Activated CD4-positive, alpha-beta memory T cell treated with anti-CD3 and anti-CD28 coated beads, Interleukin-2, amount 10 ng/mL, durations not matched to agents 7 days and 5 days (primary cell): ENCODE measurements at regions not wholly inside any gene's neighbourhood (a gene's known extent, or its start where the extent isn't known, plus 50 kb on each side); places are given as distances from the start of the nearest gene placed in this dataset.
"Not testable (repeated sequence)": the region's sequence is repeated elsewhere in the genome, so short reads cannot be mapped to it uniquely, and the experiment has no call there.

Experiments
- CTCF ChIA-PET: fragments of 350-600 bp; sonication (Branson Sonifier 250); formaldehyde crosslinking; loops from one replicate; lab custom pipeline; 2021; ENCODE audit warnings: antibody characterized with exemption, inconsistent platforms; lab: Charles Lee
- POLR2A ChIA-PET: fragments of 350-600 bp; sonication (Branson Sonifier 250); formaldehyde crosslinking; loops from one replicate; lab custom pipeline; 2021; ENCODE audit warnings: antibody characterized with exemption; lab: Charles Lee
- DNase-seq: peaks from one replicate; pipeline ENCODE4 v3.0.0-alpha.2; 2020
- H3K27ac Mint-ChIP-seq: one replicate; pipeline ENCODE4 v1.8.0; 2021; ENCODE audit warnings: mild to moderate bottlenecking, mixed read lengths
- H3K27me3 Mint-ChIP-seq: one replicate; pipeline ENCODE4 v1.8.0; 2021; ENCODE audit warnings: mixed read lengths
- H3K36me3 Mint-ChIP-seq: one replicate; pipeline ENCODE4 v1.8.0; 2021; ENCODE audit warnings: low read depth, mixed read lengths
- H3K4me1 Mint-ChIP-seq: one replicate; pipeline ENCODE4 v1.8.0; 2021; ENCODE audit warnings: mixed read lengths
- H3K4me3 Mint-ChIP-seq: one replicate; pipeline ENCODE4 v1.8.0; 2021; ENCODE audit warnings: mild to moderate bottlenecking, mixed read lengths
- H3K9me3 Mint-ChIP-seq: one replicate; pipeline ENCODE4 v1.8.0; 2021; ENCODE audit warnings: mixed read lengths

DNA sequence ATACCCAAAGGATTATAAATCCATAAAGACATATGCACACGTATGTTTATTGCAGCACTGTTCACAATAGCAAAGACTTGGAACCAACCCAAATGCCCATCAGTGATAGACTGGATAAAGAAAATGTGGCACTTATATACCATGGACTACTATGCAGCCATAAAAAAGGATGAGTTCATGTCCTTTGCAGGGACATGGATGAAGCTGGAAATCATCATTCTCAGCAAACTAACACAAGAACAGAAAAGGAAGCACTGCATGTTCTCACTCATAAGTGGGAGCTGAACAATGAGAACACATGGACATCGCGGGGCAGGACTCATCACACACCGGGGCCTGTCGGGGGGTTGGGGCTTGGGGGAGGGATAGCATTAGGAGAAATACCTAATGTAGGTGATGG is 108.2 kb downstream of the C16orf95 start:
- DNase-seq, H3K4me3 Mint-ChIP-seq, H3K27ac Mint-ChIP-seq, H3K36me3 Mint-ChIP-seq, POLR2A ChIA-PET, H3K4me1 Mint-ChIP-seq, H3K27me3 Mint-ChIP-seq, H3K9me3 Mint-ChIP-seq, CTCF ChIA-PET: not testable (repeated sequence)

DNA sequence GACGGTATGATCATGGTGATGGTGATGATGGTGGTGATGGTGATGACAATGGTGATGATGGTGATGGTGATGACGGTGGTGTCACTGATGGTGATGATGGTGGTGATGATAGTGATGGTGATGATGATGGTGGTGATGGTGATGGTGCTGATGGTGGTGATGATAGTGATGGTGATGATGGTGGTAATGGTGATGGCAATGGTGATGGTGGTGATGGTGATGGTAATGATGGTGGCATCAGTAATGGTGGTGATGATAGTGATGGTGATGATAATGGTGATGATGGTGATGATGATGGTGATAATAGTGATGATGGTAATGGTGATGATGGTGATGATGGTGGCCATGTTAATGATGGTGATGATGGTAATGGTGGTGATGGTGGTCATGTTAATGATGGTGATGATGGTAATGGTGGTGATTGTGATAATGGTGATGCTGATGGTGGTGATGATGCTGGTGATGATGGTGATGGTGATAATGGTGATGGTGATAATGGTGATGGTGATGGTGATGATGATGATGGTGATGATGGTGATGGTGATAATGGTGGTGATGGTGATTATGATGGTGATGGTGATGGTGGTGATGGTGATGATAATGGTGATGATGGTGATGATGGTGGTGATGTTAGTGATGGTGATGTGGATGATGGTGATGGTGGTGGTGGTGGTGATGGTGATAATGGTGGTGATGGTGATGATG is 107.2 kb downstream of the C16orf95 start:
- H3K4me1 Mint-ChIP-seq, result no peaks in the 10 kb centered on the region
- ChIA-PET POLR2A (no interaction called here), CTCF (no interaction called here)
- DNase-seq, result no peak
- no peaks in the 10 kb centered on the region for H3K9me3 Mint-ChIP-seq
- no peak overlapping the region for H3K4me3 Mint-ChIP-seq
- H3K27ac Mint-ChIP-seq, result no peak overlapping the region
- no peaks in the 10 kb centered on the region for H3K27me3 Mint-ChIP-seq
- no peaks in the 10 kb centered on the region for H3K36me3 Mint-ChIP-seq

DNA sequence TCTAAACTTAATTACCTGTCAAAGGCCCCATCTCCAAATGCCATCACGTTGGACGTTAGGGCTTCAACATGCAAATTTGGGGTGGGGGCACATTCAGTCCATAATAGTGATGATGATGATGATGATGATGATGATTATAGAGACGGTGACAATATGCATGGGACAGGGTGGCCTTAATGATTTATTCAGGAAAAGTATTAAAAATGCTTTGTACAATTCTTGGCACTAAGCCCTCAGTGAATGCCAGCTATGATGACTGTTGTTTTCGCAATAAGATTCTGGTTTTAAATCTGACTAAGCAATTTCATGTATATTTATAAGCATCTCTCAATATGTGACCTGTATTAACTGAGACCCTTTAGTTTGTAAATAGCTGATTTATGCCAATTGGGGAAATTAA is 106.3 kb downstream of the C16orf95 start:
- no peaks in the 10 kb centered on the region for H3K4me1 Mint-ChIP-seq
- CTCF ChIA-PET, result no interaction called here
- H3K4me3 Mint-ChIP-seq, result no peak overlapping the region

GRCh38 chr16:87212026-87212425 is 105.2 kb downstream of the C16orf95 start:
- no peaks in the 10 kb centered on the region for H3K4me1 Mint-ChIP-seq
- H3K36me3 Mint-ChIP-seq, result no peaks in the 10 kb centered on the region
- H3K27me3 Mint-ChIP-seq, result no peaks in the 10 kb centered on the region
- H3K4me3 Mint-ChIP-seq, result no peak overlapping the region
- DNase-seq, result no peak
- no peaks in the 10 kb centered on the region for H3K9me3 Mint-ChIP-seq
- ChIA-PET CTCF (no interaction called here), POLR2A (no interaction called here)
- H3K27ac Mint-ChIP-seq, result no peak overlapping the region

More for the DNA sequence above, 106.3 kb downstream of the C16orf95 start:
- no peaks in the 10 kb centered on the region for H3K9me3 Mint-ChIP-seq
- no peak overlapping the region for H3K27ac Mint-ChIP-seq
- POLR2A ChIA-PET, result no interaction called here
- no peaks in the 10 kb centered on the region for H3K27me3 Mint-ChIP-seq
- DNase-seq, result no peak
- no peaks in the 10 kb centered on the region for H3K36me3 Mint-ChIP-seq

GRCh38 chr16:87213536-87213935 is 103.7 kb downstream of the C16orf95 start:
- no peak overlapping the region for H3K4me3 Mint-ChIP-seq
- DNase-seq, result no peak
- no peaks in the 10 kb centered on the region for H3K9me3 Mint-ChIP-seq
- CTCF ChIA-PET, result no interaction called here
- no peaks in the 10 kb centered on the region for H3K4me1 Mint-ChIP-seq
- no peaks in the 10 kb centered on the region for H3K36me3 Mint-ChIP-seq
- no peak overlapping the region for H3K27ac Mint-ChIP-seq
- POLR2A ChIA-PET, result no interaction called here
- H3K27me3 Mint-ChIP-seq, result no peaks in the 10 kb centered on the region

DNA sequence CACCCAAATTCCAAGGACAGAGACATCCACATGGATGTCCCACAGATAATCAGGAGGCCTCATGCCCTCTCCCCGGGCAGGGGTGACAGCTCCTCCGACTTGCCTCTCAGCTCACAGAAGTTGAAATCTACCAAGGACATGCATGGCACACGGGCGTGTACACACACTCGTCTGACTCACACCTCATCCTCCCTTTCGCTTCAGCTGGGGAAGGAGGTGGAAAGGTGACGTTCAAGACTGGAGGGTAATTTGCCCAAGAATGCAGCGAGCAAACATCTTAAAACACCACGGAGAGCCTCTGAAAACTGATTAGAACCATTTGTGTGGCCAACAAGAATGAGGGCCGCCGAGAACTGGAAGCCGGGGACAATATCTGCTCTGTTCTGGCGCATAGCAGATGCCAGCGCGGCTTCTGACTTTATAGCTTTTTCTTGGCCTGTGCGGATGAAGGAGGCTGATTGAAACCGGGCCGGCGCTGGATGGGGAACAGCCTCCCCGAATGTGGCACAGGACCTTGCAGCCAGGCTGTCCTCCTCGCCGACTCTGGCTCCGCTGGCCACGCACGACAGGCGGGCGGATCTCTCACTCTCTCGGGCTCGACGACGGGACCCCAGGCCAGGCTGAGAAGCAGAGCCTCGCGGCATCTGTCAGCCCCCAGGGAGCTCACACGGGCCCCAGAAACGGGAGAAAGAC is 100.9 kb downstream of the C16orf95 start:
- Mint-ChIP-seq H3K27me3 (no peaks in the 10 kb centered on the region), H3K27ac (no peak overlapping the region)

DNA sequence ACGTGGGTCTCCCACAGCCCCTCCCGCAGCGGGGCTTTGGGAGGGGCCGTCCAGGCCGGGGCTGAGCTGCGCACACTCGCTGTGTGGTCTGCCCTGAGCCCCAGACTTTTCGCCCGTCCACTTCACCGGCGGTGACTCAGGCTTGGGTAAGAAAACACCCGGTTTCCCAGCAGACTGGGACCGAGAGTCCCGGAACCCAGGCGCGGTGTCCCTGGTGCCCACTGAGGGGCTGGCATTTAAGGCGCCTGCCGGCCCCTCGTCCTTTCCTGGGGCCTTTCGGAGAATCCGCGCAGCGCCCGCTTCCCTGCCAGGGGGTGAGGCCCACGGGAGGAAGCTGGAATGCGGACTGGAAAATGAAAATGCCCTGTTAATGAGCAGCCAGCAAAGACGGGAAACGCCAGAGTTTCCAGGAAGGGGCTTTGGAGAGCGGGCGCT is 100.3 kb downstream of the C16orf95 start:
- H3K27ac Mint-ChIP-seq, result no peak overlapping the region
- DNase-seq, result no peak
- H3K4me1 Mint-ChIP-seq, result no peaks in the 10 kb centered on the region
- CTCF ChIA-PET, result no interaction called here
- no peak overlapping the region for H3K4me3 Mint-ChIP-seq
- peaks cover 7% of the 10 kb centered on the region for H3K9me3 Mint-ChIP-seq
- POLR2A ChIA-PET, result no interaction called here
- no peaks in the 10 kb centered on the region for H3K27me3 Mint-ChIP-seq
- H3K36me3 Mint-ChIP-seq, result no peaks in the 10 kb centered on the region

More for the DNA sequence above, 100.9 kb downstream of the C16orf95 start:
- no peak overlapping the region for H3K4me3 Mint-ChIP-seq
- ChIA-PET POLR2A (no interaction called here), CTCF (no interaction called here)
- peaks cover 7% of the 10 kb centered on the region for H3K9me3 Mint-ChIP-seq
- no peaks in the 10 kb centered on the region for H3K36me3 Mint-ChIP-seq
- no peaks in the 10 kb centered on the region for H3K4me1 Mint-ChIP-seq
- DNase-seq, result no peak

- H3K4me1 Mint-ChIP-seq, POLR2A ChIA-PET, H3K4me3 Mint-ChIP-seq, CTCF ChIA-PET, H3K27ac Mint-ChIP-seq, H3K9me3 Mint-ChIP-seq, H3K36me3 Mint-ChIP-seq, DNase-seq, H3K27me3 Mint-ChIP-seq: not testable (repeated sequence)
Measured at GRCh38 chr16:87217802-87218201, 99.4 kb downstream of the C16orf95 start.

DNA sequence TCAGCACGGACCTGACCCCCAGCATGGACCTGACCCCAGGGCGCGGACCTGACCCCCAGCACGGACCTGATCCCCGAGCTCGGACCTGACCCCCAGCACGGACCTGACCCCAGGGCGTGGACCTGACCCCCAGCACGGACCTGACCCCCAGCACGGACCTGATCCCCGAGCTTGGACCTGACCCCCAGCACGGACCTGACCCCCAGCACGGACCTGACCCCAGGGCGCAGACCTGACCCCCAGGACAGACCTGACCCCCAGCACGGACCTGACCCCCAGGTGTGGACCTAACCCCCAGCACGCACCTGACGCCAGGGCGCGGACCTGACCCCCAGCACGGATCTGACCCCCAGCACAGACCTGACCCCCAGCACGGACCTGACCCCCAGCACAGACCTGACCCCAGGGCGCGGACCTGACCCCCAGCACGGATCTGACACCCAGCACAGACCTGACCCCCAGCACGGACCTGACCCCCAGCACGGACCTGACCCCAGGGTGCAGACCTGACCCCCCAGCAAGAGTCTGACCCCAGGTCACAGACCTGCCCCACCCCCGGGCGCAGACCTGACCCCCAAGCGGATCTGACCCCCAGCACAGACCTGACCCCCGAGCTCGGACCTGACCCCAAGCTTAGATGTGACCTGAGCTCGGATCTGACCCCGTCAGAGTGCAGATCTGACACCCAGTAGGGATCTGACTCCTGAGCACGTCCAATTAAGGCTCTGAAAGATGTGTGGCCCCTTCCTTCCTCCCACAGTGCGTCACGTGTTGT is 98.7 kb downstream of the C16orf95 start:
- H3K27me3 Mint-ChIP-seq, result no peaks in the 10 kb centered on the region
- H3K36me3 Mint-ChIP-seq, result no peaks in the 10 kb centered on the region
- H3K4me3 Mint-ChIP-seq, result no peak overlapping the region
- POLR2A ChIA-PET, result no interaction called here
- CTCF ChIA-PET, result no interaction called here
- H3K27ac Mint-ChIP-seq, result no peak overlapping the region
- DNase-seq, result no peak
- H3K4me1 Mint-ChIP-seq, result no peaks in the 10 kb centered on the region
- H3K9me3 Mint-ChIP-seq, result peaks cover 7% of the 10 kb centered on the region

DNA sequence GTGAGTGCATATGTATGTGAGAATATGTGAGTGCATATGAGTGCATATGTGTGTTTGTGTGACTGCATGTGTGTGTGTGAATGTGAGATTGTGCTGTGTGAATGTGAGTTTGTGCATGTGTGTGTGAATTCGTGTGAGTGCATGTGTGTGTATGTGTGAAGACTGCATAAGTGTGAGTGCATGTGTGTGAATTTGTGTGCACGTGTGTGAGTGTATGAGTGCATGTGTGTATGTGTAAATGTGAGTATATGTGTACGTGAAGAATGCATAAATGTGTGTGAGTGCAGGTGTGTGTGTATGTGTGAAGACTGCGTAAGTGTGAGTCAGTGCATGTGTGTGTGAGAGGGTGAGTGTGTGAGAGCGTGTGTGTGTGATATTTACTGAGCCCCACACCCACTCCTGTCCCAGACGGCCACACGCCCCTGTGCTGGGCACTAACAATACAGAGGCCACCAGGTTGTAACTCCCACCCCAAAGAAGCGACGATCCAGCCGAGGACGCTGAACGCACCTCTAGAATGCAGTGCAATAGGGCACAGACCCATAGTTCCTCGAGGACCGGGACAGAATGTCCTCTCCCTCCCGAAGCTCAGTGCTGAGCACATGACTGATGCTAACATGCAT is 97.8 kb downstream of the C16orf95 start:
- Mint-ChIP-seq H3K4me1 (no peaks in the 10 kb centered on the region), H3K36me3 (no peaks in the 10 kb centered on the region)

GRCh38 chr16:87221633-87222032 is 95.6 kb downstream of the C16orf95 start:
- CTCF ChIA-PET, result no interaction called here
- no peak overlapping the region for H3K27ac Mint-ChIP-seq
- no peaks in the 10 kb centered on the region for H3K36me3 Mint-ChIP-seq
- H3K27me3 Mint-ChIP-seq, result peaks cover 7% of the 10 kb centered on the region
- no peak overlapping the region for H3K4me3 Mint-ChIP-seq
- H3K9me3 Mint-ChIP-seq, result peaks cover 7% of the 10 kb centered on the region
- POLR2A ChIA-PET, result no interaction called here
- DNase-seq, result no peak
- no peaks in the 10 kb centered on the region for H3K4me1 Mint-ChIP-seq

More for the DNA sequence above, 97.8 kb downstream of the C16orf95 start:
- no peak for DNase-seq
- ChIA-PET CTCF (no interaction called here), POLR2A (no interaction called here)
- Mint-ChIP-seq H3K9me3 (peaks cover 7% of the 10 kb centered on the region), H3K27me3 (peaks cover 6% of the 10 kb centered on the region), H3K4me3 (no peak overlapping the region), H3K27ac (no peak overlapping the region)

DNA sequence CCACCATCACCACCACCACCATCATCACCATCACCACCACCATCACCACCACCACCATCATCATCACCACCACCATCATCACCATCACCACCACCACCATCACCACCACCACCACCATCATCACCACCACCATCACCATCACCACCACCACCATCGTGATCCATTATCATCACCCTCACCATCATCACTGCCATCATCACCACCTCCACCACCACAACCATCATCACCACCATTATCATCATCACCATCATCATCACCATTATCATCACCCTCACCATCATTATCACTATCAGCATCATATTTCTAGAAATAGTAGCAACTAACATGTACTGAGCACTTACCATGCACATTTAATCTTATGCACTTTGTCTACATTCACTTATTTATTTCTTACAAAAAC is 94.9 kb downstream of the C16orf95 start:
- Mint-ChIP-seq H3K9me3 (peaks cover 7% of the 10 kb centered on the region), H3K27me3 (peaks cover 7% of the 10 kb centered on the region), H3K4me3 (no peak overlapping the region), H3K36me3 (no peaks in the 10 kb centered on the region), H3K4me1 (no peaks in the 10 kb centered on the region), H3K27ac (no peak overlapping the region)
- ChIA-PET CTCF (no interaction called here), POLR2A (no interaction called here)
- no peak for DNase-seq

GRCh38 chr16:87223656-87224248 is 93.4 kb downstream of the C16orf95 start:
- Mint-ChIP-seq H3K9me3 (peaks cover 7% of the 10 kb centered on the region), H3K4me1 (no peaks in the 10 kb centered on the region), H3K36me3 (no peaks in the 10 kb centered on the region), H3K27me3 (peaks cover 7% of the 10 kb centered on the region), H3K4me3 (no peak overlapping the region), H3K27ac (no peak overlapping the region)
- ChIA-PET POLR2A (no interaction called here), CTCF (no interaction called here)
- no peak for DNase-seq
